ENCODE measurements at regions not wholly inside any gene's neighbourhood (a gene's known extent, or its start where the extent isn't known, plus 50 kb on each side); places are given as distances from the start of the nearest gene placed in this dataset.

- DNase-seq, result peak; percentile 70 to 89
These were observed 64.9 kb upstream of the POLG start for GRCh38 chr15:89399238-89400115.

DNA sequence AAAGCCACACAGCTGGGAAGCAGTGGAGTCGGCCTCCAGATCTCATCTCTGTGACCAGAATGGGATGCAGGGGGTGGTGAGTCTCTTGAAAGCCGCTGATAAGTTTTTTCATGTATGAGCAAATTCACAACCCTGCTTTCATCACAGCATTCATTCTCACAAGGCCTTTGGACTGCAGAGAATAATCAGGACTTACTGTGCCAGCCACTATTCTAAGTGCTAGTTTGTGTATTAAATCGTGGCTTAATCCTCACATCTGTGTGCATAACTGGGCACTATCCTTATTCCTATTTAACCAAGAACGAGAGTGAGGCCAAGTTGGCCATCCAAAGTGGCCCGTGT, 64.2 kb upstream of the POLG start:
- no peak for DNase-seq

DNA sequence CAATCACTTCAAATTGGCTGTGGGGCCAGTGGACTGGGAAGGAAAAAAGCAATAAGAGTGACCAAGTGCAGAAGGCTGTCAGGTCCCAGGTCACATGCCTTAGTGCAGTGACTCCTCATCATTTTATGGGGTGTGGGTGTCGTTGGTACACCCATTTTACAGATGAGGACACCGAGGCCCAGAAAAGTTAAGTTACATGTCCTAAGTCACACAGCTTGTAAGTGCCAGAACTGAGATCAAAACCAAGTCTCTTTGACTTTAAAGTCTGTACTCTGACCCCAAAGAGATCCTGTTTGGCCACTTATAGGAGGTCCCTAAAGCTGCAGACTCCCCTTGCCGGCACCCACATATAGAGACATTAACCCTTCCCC, 63.0 kb upstream of the POLG start:
- no peak for DNase-seq

GRCh38 chr15:89396723-89397652, 62.4 kb upstream of the POLG start:
- peak; percentile 13 to 70 for DNase-seq

GRCh38 chr15:89395996-89396395, 61.4 kb upstream of the POLG start:
- no peak for DNase-seq

DNA sequence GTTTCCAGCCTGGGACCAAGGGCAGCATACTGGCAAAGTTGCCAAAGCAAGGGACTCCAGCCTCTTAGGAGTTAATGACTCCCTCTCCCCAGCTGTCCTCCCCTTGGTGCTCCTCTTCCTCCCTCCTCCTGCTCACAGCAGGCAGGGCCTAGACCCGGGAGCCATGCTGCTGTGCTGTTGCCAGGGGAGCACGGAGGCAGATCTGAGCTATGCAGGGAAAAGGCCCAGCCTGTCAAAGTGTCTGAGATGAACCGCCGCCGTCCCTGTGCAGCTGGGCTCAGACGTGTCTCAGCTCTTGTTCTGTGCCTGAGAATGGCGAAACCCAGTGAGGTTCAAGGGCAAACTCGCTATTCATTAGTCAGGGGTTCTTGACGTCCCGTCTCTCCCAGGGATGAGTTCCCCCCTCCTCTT, 60.8 kb upstream of the POLG start:
- no peak for DNase-seq

- DNase-seq, result no peak
These were observed 60.4 kb upstream of the POLG start for GRCh38 chr15:89395031-89395430.

DNA sequence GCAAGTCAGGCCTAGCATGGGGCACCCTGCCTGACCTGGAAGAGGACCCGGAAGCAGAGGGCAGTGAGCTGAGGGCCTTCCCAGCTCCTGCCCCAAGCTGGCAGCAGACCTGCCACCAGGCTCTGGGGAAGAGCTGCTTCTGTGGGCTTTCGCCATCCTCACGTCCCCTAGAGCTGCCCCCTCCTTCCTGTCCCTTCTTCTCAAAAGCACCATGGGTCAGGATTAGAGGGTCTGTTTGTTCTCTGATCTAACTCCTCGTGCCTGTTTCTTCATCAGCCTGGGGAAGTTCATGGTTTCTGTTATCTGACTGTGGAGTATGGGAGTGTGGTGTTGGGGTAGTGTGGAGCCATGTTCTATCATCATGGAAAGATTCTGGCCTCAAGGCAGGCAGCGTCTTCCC, 58.4 kb upstream of the POLG start:
- DNase-seq, result no peak

DNA sequence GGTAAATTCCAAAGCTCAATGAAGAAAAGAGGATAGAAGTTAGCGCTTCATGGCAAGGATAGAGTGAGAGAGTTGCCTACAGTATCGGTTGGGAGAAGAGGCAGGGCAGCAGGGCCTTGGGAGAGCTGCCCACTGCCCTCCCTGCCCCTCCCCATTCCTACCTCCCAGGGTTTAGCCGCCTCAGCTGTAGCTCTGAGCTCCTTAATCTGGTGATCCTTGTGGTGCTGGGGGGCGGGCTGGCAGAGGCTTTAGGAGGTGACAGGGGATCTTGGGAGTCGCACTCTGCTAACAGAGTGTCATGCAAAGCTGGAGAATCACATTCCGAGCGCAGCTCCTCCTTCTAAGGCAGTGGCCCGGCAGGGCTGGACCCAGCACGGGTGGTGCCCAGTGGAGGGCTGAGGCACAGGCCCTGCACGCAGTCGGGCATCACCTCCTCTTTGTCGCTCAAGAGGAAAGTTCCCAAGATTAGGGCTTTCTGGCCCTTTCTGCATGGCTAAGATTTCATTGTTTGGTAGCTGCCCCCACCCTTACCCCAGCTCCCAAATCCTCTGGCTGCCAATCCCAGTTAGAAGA, 57.1 kb upstream of the POLG start:
- DNase-seq, result peak; percentile 76 to 81

DNA sequence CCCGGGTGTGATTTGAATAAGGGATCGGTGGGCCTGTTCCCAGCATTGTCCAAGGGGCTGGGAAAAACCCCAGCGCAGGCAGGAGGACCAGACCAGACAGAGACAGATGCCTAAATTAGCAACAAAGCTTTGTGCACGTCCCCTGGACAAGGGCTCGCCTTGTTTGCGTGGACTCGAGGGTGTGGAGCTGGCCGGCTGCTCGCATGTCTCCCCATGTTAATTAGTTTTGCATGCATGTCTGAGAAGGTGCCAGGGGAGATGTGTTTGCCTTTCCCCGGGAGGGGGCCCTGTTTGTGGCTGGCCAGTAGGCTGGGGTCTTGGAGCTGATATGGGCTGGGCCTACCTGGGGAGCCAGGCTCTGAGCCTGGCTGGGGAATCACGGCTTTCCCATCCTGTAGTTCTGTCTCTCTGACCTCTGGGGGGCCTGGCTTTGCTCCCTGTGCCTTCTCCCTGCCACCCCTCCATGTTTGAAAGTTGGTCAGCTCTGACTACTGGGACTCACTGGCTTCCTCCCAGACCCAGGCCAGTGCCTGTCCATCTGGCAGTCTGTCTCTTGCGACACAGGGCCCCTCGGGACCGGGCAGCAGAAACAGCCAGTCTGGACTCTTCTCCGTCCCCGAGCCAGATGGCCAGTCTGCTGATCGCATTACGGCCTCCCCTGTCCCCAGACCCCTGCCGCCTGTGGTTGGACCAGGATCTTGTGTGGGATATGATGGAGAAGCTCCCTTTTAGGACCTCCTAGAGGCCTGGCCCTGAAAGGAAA, 55.4 kb upstream of the POLG start:
- peak; percentile 15 to 67 for DNase-seq

GRCh38 chr15:89387140-89387903, 52.7 kb upstream of the POLG start:
- DNase-seq, result no peak

DNA sequence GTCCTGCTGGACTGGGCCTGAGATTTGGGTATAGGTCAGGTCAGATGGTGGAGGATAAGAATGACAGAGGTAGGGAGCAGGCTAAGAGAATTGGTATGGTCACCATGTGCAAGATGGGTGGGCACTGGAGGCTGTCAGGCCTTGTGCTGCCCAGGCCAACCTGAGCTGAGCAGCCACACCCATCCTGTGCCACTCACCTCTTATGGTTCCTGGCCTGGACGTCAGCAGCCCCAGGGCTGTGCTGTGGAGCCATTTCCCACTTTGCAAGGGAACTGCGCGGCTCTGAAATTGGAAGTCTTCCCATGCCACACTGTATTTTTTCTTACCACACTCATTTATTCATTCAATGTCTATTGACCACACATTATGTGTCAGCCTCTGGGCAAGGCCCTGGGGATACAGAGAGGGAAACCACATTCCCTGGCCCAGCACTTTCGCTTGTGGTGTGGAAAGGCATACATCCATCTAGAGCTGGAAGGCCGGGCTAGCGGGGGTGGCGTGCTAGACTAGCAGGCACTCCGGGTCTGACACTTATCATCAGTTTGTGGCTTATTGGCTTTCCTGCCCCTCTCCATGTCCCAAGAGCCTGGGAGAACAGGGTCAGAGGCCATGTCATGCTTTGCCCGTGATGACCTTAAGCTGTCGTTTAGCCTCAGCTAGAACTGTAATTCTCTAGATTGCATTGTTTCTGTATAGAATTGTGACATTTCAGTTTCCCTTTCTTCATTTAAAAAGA, 51.1 kb upstream of the POLG start:
- DNase-seq, result no peak
